ENCODE measurements at regions not wholly inside any gene's neighbourhood (a gene's known extent, or its start where the extent isn't known, plus 50 kb on each side); places are given as distances from the start of the nearest gene placed in this dataset.

DNA sequence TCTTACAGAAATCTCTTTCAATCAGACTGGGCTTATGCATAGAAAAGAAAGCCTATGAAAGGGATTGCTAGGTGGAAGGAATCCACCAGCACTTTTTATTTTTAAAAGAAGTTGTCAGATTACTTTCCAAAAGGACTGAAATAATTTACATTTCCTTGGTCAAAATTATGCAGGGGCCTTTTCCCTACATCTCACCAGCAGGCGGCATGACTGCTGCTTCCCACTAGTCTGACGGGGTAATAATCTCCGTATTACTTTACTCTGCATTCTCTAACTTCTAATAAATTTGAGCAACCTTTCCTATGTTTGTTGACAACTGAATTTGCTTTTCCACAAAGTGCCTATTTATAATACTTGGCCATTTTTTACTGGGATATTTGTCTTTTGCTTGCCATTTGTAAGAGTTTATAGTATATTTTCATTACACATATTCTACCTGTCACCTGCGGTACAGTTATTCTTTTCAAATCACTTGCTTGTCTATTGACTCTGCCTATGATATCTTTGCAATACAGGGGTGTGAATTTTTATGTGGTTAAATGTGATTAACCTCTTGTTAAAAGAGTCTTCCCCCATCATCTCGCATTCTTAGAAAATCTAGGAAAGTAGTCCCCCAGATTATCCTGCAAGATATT lies 51.9 kb upstream of the USP47 start:
- TF ChIP-seq, protein P1, sequence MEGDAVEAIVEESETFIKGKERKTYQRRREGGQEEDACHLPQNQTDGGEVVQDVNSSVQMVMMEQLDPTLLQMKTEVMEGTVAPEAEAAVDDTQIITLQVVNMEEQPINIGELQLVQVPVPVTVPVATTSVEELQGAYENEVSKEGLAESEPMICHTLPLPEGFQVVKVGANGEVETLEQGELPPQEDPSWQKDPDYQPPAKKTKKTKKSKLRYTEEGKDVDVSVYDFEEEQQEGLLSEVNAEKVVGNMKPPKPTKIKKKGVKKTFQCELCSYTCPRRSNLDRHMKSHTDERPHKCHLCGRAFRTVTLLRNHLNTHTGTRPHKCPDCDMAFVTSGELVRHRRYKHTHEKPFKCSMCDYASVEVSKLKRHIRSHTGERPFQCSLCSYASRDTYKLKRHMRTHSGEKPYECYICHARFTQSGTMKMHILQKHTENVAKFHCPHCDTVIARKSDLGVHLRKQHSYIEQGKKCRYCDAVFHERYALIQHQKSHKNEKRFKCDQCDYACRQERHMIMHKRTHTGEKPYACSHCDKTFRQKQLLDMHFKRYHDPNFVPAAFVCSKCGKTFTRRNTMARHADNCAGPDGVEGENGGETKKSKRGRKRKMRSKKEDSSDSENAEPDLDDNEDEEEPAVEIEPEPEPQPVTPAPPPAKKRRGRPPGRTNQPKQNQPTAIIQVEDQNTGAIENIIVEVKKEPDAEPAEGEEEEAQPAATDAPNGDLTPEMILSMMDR (IDR thresholded peaks at IDR 0.05; ENCODE audit: borderline replicate concordance, insufficient read depth, low read depth, low read length): peak; percentile 59; the same call in 1 of the 2 replicates
- no peak overlapping the region for H3K4me3 ChIP-seq (ENCODE audit: low read depth, low read length)

DNA sequence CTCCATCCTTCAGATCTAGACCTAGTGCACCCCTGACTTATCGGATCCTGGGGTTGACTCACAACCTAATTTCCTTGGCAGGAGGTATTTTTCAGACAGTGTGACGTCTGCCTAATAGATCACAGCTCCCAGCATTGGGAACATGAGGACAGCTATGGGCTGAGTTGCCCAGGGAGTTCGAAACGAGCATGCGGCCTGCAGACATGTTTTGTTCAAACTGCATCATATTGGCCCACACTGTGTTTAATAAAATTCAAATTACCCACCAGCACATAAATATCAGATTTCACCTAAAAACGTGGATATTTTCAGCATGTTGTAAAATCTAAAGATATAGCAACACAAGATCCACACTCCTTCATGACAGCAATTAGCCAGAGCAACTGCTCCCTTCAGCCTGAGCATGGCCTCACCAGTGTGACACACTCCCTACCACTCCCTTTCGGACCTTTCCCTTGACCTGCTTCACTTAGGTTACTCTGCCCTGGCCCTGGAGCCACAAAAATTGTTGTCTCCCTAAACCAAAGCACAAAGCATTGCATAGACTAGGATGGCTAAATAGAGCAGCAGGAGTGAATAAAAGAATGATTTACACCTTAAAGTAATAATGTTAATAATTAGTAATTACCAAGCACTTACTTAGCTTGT lies 53.6 kb upstream of the USP47 start:
- TF ChIP-seq, protein P1 (IDR thresholded peaks at IDR 0.05; ENCODE audit: borderline replicate concordance, insufficient read depth, low read depth, low read length): no peak
- H3K4me3 ChIP-seq (ENCODE audit: low read depth, low read length): no peak overlapping the region

DNA sequence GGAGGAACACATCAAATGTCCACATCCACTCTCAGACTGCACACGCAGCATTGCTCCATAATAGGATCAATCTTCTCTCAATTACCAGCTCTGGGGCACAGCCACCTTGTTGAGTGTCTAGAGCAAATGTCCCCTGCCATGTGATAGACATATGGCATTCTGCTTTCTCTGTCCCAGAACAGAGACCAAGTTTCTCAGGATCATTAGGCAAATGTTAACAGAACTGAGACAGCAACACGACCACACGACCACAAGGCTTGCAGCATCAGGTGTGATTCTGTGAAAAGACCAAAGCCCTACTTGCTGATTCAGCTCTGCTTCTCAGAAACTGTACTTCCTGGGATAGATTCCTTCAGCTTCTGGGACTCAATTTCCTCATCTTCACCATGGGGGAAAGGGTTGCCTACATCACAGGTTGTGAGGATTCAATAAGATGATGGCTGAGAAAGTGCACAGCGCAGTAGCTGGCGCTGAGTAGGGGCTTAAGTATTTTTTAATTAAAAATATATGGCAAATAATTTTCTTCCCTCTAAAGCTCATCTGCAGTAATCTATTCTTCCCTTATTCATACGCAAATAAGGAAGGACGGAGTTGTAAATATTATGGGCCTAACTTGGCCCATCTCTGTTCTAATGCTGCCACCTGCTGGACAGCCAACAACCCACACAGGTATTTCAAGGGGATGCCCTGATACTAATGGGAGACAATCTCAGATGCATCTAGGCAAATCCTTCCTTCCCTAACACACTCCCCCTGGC lies 54.3 kb upstream of the USP47 start:
- no peak overlapping the region for H3K4me3 ChIP-seq (ENCODE audit: low read depth, low read length)
- TF ChIP-seq, protein P1 (IDR thresholded peaks at IDR 0.05; ENCODE audit: borderline replicate concordance, insufficient read depth, low read depth, low read length): peak; percentile 60; the same call in 1 of the 2 replicates

DNA sequence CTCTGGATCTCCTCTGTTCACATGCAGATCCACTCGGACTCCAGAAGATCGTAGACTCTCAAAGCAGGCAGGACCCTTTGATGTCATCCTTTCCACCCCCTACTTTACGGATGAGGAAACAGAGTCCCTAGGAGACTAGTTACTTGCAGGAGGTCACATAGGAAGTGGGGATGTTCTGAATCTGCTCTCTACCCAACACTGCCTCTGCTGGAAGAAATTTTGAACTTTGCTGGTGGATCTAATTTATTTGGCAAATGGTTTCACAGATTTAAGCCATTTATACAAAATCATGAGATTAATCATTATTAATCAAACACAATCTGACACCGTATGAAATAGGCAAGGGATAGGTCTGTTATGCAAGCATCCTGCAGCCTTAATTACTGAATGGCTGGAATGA lies 55.0 kb upstream of the USP47 start:
- TF ChIP-seq, protein P1 (IDR thresholded peaks at IDR 0.05; ENCODE audit: borderline replicate concordance, insufficient read depth, low read depth, low read length): no peak; the same call in 1 of the 2 replicates
- no peak overlapping the region for H3K4me3 ChIP-seq (ENCODE audit: low read depth, low read length)

DNA sequence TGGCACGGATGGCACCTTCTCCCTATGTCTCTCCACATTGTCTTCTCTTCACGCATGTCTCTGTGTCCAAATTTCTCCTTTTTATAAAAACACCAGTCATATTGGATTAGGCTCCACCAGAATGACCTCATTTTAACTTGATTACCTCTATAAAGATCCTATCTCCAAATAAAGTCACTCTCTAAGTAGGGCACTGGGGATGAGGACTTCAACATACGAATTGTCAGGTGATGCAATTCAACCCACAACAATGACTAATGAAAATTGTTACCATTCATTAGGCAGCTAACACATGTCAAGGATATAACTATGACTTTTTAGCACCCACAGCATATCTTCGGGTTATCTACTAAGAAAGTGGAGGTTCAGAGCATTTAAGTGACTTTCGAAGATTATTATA lies 55.5 kb upstream of the USP47 start:
- H3K4me3 ChIP-seq (ENCODE audit: low read depth, low read length): no peak overlapping the region
- TF ChIP-seq, protein P1 (IDR thresholded peaks at IDR 0.05; ENCODE audit: borderline replicate concordance, insufficient read depth, low read depth, low read length): no peak

DNA sequence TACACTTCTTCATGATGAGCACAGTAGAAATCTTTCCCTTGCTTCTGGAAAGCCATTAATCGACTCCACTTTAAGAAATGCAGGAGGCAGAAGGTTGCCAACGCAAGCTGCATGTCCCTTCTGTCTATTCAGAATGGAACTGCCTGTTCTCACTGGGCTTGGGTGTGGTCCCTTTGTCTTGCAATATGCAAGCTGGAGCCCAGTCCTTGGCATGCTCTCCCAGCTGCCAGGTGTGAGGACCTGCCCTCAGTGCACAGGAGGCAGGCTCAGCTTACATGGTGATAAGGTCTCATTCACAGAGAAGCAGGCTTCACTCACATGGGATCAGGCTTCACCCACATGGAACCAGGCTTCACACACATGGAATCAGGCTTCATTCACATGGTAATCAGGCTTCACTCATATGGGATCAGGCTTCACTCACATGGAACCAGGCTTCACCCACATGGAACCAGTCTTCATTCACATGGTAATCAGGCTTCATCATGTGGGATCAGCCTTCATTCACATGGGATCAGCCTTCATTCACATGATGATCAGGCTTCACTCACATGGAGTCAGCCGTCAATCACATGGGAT lies 59.2 kb upstream of the USP47 start:
- TF ChIP-seq, protein P1 (IDR thresholded peaks at IDR 0.05; ENCODE audit: borderline replicate concordance, insufficient read depth, low read depth, low read length): no peak
- H3K4me3 ChIP-seq (ENCODE audit: low read depth, low read length): no peak overlapping the region

Measured in GM12875 (cell line).